PC-3 (cell line): ENCODE measurements at regions not wholly inside any gene's neighbourhood (a gene's known extent, or its start where the extent isn't known, plus 50 kb on each side); places are given as distances from the start of the nearest gene placed in this dataset.

Experiments
- ATAC-seq: fragments of 200-7000 bp; cut with Tn5 transposase; 2 replicates; pipeline ENCODE4 v1.9.1; 2020; ENCODE audit warnings: mild to moderate bottlenecking, moderate library complexity
- BruUV-seq: library from RNA; stranded (reverse); fragments of 400-500 nt; replicated peaks from 2 replicates; lab custom pipeline; 2021; lab: Mats Ljungman, UMichigan
- CTCF ChIA-PET: fragments of 300-600 bp; sonication (Branson Sonifier 250); formaldehyde crosslinking; loops from one replicate; lab custom pipeline; 2022; ENCODE audit warnings: antibody characterized with exemption; lab: Charles Lee
- POLR2A ChIA-PET: fragments of 300-600 bp; sonication (Branson Sonifier 250); formaldehyde crosslinking; loops from one replicate; lab custom pipeline; 2022; ENCODE audit warnings: antibody characterized with exemption; ENCODE audit not compliant: unreplicated experiment; lab: Charles Lee
- DNase-seq: peaks from one replicate; pipeline ENCODE4 v3.0.0-alpha.2; 2015
- H2AFZ ChIP-seq: fragments of 300-600 bp; sonication (generic); 2 replicates; pipeline ENCODE4 v1.6.0; 2016; ENCODE audit warnings: antibody characterized with exemption, low read length
- H3F3A ChIP-seq: fragments of 300-600 bp; sonication (generic); one replicate; pipeline ENCODE4 v1.6.0; 2017; ENCODE audit warnings: antibody characterized with exemption, low read length, control low read depth, mild to moderate bottlenecking; ENCODE audit not compliant: unreplicated experiment
- H3K27ac ChIP-seq: fragments of 300-600 bp; sonication (generic); 2 replicates; pipeline ENCODE4 v1.5.1; 2016; ENCODE audit warnings: mild to moderate bottlenecking, low read length
- H3K27me3 ChIP-seq: fragments of 300-600 bp; sonication (generic); 2 replicates; pipeline ENCODE4 v1.6.1; 2016; ENCODE audit warnings: low read length, mixed read lengths
- H3K36me3 ChIP-seq: fragments of 300-600 bp; sonication (generic); 2 replicates; pipeline ENCODE4 v1.6.1; 2016; ENCODE audit warnings: low read depth, mixed run types, low read length, mixed read lengths
- H3K4me1 ChIP-seq: fragments of 300-600 bp; sonication (generic); 2 replicates; pipeline ENCODE4 v1.5.1; 2016; ENCODE audit warnings: low read length; ENCODE audit not compliant: insufficient read depth
- H3K4me2 ChIP-seq: fragments of 300-600 bp; sonication (generic); 2 replicates; pipeline ENCODE4 v1.6.0; 2016; ENCODE audit warnings: low read length
- H3K4me3 ChIP-seq: fragments of 300-600 bp; sonication (generic); 2 replicates; pipeline ENCODE4 v1.5.1; 2016; ENCODE audit warnings: mild to moderate bottlenecking, low read length, mixed read lengths
- H3K79me2 ChIP-seq: fragments of 300-600 bp; sonication (generic); 2 replicates; pipeline ENCODE4 v1.6.1; 2017; ENCODE audit warnings: low read length, mixed read lengths
- H3K9ac ChIP-seq: fragments of 300-600 bp; sonication (generic); 2 replicates; pipeline ENCODE4 v1.6.0; 2016; ENCODE audit warnings: mild to moderate bottlenecking, low read length
- H3K9me2 ChIP-seq: fragments of 300-600 bp; sonication (generic); replicated peaks from 2 replicates; pipeline ENCODE4 v1.6.1; 2016; ENCODE audit warnings: mixed run types, low read length, mixed read lengths
- H3K9me3 ChIP-seq: fragments of 300-600 bp; sonication (generic); 2 replicates; pipeline ENCODE4 v1.6.1; 2016; ENCODE audit warnings: low read length, mixed read lengths
- H4K20me1 ChIP-seq: fragments of 300-600 bp; sonication (generic); 2 replicates; pipeline ENCODE4 v1.6.1; 2016; ENCODE audit warnings: low read length, mixed read lengths
- EZH2 ChIP-seq: fragments of 300-600 bp; sonication (generic); IDR thresholded peaks from one replicate; pipeline ENCODE4 v1.6.1; 2017; ENCODE audit warnings: antibody characterized with exemption, mild to moderate bottlenecking, low read length; ENCODE audit not compliant: unreplicated experiment
- EZH2phosphoT487 ChIP-seq: fragments of 300-600 bp; sonication (generic); IDR thresholded peaks from 2 replicates; pipeline ENCODE4 v1.6.1; 2018; ENCODE audit warnings: mild to moderate bottlenecking, antibody characterized with exemption, low read length, borderline replicate concordance
- intact Hi-C: fragments of 100-400 bp; cut with micrococcal nuclease; formaldehyde crosslinking; loops from 2 replicates; pipeline ENCODE4 v1.9.0; 2023
- TF ChIP-seq, protein P1 (sequence below): fragments of 300-600 bp; sonication (generic); conservative IDR thresholded peaks from 2 replicates; pipeline ENCODE4 v1.5.1; 2017; ENCODE audit warnings: antibody characterized with exemption, low read depth, mild to moderate bottlenecking, low read length

DNA sequence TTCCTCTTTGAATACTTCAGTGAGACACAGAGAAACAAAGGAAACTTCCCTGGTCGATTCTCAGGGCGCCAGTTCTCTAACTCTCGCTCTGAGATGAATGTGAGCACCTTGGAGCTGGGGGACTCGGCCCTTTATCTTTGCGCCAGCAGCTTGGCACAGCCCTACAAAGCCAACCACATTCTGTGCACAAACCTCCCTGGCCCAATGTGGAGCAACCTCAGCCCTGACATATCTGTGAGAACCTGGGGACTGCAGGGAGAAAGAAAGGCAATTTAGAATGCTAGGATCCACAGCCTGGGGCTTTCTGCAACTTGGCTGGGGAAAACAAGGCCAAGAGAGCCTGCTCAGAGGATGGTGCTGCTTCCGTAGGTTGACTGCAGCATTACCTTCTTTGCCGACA, 63.5 kb upstream of the PRSS58 start:
- H3K9me3 ChIP-seq, result no peaks in the 10 kb centered on the region
- no peak for DNase-seq
- no peak overlapping the region for H3K27ac ChIP-seq
- H3K4me3 ChIP-seq, result no peak overlapping the region
- no peak overlapping the region for H3K9ac ChIP-seq
- no peaks in the 10 kb centered on the region for H3K4me1 ChIP-seq
- no peaks in the 10 kb centered on the region for H3K9me2 ChIP-seq
- no peaks in the 10 kb centered on the region for H4K20me1 ChIP-seq
- no TSS peak for BruUV-seq
- POLR2A ChIA-PET, result no interaction called here
- intact Hi-C loops, result no loop called here
- ATAC-seq, result no peak
- TF ChIP-seq EZH2phosphoT487 (no peak), EZH2 (no peak)
- TF ChIP-seq, protein P1, sequence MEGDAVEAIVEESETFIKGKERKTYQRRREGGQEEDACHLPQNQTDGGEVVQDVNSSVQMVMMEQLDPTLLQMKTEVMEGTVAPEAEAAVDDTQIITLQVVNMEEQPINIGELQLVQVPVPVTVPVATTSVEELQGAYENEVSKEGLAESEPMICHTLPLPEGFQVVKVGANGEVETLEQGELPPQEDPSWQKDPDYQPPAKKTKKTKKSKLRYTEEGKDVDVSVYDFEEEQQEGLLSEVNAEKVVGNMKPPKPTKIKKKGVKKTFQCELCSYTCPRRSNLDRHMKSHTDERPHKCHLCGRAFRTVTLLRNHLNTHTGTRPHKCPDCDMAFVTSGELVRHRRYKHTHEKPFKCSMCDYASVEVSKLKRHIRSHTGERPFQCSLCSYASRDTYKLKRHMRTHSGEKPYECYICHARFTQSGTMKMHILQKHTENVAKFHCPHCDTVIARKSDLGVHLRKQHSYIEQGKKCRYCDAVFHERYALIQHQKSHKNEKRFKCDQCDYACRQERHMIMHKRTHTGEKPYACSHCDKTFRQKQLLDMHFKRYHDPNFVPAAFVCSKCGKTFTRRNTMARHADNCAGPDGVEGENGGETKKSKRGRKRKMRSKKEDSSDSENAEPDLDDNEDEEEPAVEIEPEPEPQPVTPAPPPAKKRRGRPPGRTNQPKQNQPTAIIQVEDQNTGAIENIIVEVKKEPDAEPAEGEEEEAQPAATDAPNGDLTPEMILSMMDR, result no peak
- H3K79me2 ChIP-seq, result no peaks in the 10 kb centered on the region
- H3K36me3 ChIP-seq, result no peaks in the 10 kb centered on the region
- H2AFZ ChIP-seq, result no peak overlapping the region
- H3K4me2 ChIP-seq, result no peak overlapping the region
- CTCF ChIA-PET, result no interaction called here
- H3K27me3 ChIP-seq, result peaks cover 60% of the 10 kb centered on the region
- no peaks in the 10 kb centered on the region for H3F3A ChIP-seq

DNA sequence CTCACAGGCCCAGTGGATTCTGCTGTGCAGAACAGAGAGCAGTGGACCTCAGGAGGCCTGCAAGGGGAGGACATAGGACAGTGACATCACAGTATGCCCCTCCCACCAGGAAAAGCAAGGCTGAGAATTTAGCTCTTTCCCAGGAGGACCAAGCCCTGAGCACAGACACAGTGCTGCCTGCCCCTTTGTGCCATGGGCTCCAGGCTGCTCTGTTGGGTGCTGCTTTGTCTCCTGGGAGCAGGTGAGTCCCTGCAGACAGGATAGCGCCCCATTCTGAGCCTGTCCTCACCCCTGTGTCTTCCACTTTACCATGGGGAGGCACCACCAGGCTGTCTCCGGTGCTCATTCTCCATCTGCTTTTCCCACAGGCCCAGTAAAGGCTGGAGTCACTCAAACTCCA, 63.0 kb upstream of the PRSS58 start:
- DNase-seq (no peak), ATAC-seq (no peak)
- Histone ChIP-seq H3K36me3 (no peaks in the 10 kb centered on the region), H3K27me3 (peaks cover 63% of the 10 kb centered on the region), H3K79me2 (no peaks in the 10 kb centered on the region), H3F3A (no peaks in the 10 kb centered on the region), H3K9me3 (no peaks in the 10 kb centered on the region), H2AFZ (no peak overlapping the region), H3K27ac (no peak overlapping the region), H3K9me2 (no peaks in the 10 kb centered on the region), H3K4me1 (no peaks in the 10 kb centered on the region), H3K9ac (no peak overlapping the region), H3K4me3 (no peak overlapping the region), H3K4me2 (no peak overlapping the region), H4K20me1 (no peaks in the 10 kb centered on the region)
- POLR2A ChIA-PET, result no interaction called here
- BruUV-seq, result no TSS peak
- CTCF ChIA-PET, result no interaction called here
- intact Hi-C loops, result no loop called here
- TF ChIP-seq EZH2 (no peak), EZH2phosphoT487 (no peak)
- TF ChIP-seq, protein P1, result no peak

DNA sequence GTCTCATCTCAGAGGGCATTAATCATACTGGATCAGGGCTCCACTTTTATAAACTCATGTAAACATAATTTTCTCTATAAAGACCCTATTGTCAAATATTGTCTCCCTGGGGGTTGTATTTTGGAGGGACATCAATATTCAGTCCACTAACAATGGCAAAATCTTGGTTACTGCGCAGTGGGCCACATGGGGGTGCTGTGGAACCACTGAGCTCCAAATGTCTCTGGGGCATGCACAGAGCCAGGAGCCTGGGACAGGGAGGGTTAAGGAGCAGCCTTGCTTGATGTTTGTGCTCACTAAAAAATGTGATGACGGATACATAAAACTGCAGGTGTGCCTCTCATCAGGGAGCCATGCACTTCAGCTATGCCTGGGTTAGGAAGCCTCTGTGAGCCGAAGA, 62.1 kb upstream of the PRSS58 start:
- H3F3A ChIP-seq, result no peaks in the 10 kb centered on the region
- no peak for TF ChIP-seq EZH2
- TF ChIP-seq, protein P1, result peak; percentile 67
- H3K9ac ChIP-seq, result no peak overlapping the region
- H3K27ac ChIP-seq, result no peak overlapping the region
- POLR2A ChIA-PET, result no interaction called here
- H3K4me2 ChIP-seq, result no peak overlapping the region
- no peaks in the 10 kb centered on the region for H3K4me1 ChIP-seq
- H3K27me3 ChIP-seq, result peaks cover 66% of the 10 kb centered on the region
- intact Hi-C loops, result no loop called here
- H2AFZ ChIP-seq, result no peak overlapping the region
- DNase-seq, result peak; percentile 40
- CTCF ChIA-PET, result no interaction called here
- H4K20me1 ChIP-seq, result no peaks in the 10 kb centered on the region
- ATAC-seq, result peak; percentile 31; the same call in 1 of the 2 replicates
- no TSS peak for BruUV-seq
- no peaks in the 10 kb centered on the region for H3K79me2 ChIP-seq
- no peak overlapping the region for H3K4me3 ChIP-seq
- H3K36me3 ChIP-seq, result no peaks in the 10 kb centered on the region
- no peaks in the 10 kb centered on the region for H3K9me3 ChIP-seq
- H3K9me2 ChIP-seq, result no peaks in the 10 kb centered on the region
